ENCODE measurements at regions not wholly inside any gene's neighbourhood (a gene's known extent, or its start where the extent isn't known, plus 50 kb on each side); places are given as distances from the start of the nearest gene placed in this dataset.

- TF ChIP-seq EZH2 (IDR thresholded peaks at IDR 0.05; ENCODE audit: borderline replicate concordance, low read depth, low read length, poor library complexity, severe bottlenecking) (no peak), CTCF (conservative IDR thresholded peaks at IDR 0.05; ENCODE audit: low read depth, low read length) (no peak)
Observed at GRCh38 chr11:96664110-96664509, 274.3 kb downstream of the JRKL start.

Data from A673 (cell line).